ENCODE measurements at regions not wholly inside any gene's neighbourhood (a gene's known extent, or its start where the extent isn't known, plus 50 kb on each side); places are given as distances from the start of the nearest gene placed in this dataset.
A peak's percentile ranks its signal among the peaks of the same experiment; 100 is the strongest.
"Not testable (repeated sequence)": the region's sequence is repeated elsewhere in the genome, so short reads cannot be mapped to it uniquely, and the experiment has no call there.

DNA sequence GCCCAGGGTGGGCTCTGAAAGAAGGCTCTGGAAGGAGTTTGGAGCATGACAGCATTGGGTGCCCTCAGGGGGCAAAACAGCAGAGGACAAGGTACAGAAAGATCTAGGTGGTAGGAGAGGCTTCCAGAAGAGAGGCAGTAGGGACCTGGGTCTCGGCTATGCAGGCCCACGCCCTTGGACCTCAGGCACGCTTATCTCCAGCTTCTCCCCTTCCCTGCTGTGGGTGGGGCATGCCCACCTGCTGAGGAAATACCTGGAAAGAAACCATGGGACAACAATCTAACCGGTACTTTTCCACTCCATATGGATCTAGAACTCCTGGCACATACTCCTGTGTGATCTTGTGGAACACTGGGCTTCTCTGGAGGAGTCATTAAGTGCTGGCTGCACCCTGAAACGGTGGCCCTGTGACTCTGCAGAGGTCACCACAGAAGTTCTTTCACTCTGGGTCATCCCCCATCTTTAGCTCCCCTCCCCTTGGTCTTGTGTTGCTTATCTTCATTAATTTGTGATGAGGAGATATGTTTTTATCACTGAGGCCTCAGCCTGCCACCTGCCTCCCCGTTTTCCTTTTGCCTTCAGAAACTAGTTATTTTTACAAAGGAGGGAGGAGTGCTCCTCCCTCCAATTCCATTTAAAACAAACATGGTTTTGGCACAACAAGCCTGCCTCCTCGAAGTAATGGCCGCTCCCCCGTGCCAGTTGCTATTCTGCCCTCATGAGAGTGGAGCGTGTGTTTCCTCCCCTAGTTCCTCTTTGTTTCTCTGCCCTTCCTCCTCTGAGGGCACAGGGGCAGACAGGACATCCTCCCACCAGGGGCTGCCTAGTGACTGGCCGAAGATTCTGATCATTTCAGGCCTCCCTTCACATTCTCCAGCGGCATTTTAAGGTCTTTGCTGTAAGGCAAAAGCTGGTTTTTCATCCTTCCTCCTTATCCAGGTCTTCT, 78.0 kb upstream of the ATP5PO start:
- peak; percentile 76 for DNase-seq (ENCODE audit: low read depth)

- not testable (repeated sequence) for DNase-seq (ENCODE audit: low read depth)
Observed at GRCh38 chr21:33992412-33992811, 76.8 kb upstream of the ATP5PO start.

- DNase-seq (ENCODE audit: low read depth) = no peak
Observed at GRCh38 chr21:33991133-33991532, 75.5 kb upstream of the ATP5PO start.

DNA sequence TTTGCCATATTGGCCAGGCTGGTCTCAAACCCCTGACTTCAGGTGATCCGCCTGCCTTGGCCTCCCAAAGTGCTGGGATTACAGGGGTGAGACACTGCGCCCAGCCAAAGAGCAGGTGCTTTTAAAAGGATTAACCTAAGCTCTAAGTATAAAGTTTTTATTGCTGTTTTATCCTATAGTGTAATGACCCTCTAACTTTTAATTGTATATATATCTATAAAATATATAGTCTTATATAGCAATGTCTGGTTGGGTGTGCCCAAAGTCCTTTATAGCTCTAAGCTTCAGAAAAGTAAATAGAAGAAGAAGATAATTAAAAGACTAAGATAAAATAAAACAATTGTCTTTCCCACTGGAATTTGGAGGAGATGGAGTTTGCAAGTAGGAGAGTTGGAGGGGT, 73.8 kb upstream of the ATP5PO start:
- no peak for DNase-seq (ENCODE audit: low read depth)

- DNase-seq (ENCODE audit: low read depth) = no peak
Observed at GRCh38 chr21:33988237-33989017, 72.8 kb upstream of the ATP5PO start.

GRCh38 chr21:33987461-33987860, 71.9 kb upstream of the ATP5PO start:
- DNase-seq (ENCODE audit: low read depth) = no peak

- DNase-seq (ENCODE audit: low read depth) = no peak
Observed at GRCh38 chr21:33985117-33986050, 69.8 kb upstream of the ATP5PO start.

- DNase-seq (ENCODE audit: low read depth) = no peak
Observed at GRCh38 chr21:33984021-33984481, 68.4 kb upstream of the ATP5PO start.

DNA sequence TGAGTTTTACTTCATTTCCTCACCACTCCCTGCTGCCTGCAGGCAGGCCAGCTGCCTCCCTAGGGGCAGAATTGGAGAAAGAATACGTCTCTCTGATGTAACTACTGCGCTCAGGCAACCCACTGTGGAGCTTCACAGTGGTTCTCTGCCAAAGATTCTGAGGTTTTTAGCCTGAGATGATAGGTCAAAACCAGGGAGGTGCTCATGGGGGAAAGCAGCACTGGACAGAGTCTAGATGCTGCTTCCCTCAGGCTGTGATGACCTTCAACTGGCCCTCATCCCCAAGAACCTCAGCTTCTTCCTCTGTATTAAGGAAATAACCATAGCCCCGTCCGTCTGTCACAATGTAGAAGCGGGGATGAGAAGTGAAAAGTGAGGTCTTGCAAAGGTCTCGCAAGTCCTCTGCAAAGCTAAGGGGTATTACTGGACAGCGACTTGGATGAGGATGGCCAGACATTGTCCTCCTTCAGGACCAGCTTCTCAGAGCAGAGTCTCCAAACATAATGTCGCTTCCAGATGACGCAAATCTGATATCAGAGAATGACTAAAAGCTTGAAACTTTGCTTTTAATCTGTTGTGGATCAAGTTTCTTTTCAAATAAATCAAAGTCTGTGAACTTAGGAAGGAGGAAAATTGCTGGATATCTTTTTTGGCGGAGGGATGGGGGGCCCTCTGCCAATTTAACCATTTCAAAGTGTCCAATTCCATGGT, 65.9 kb upstream of the ATP5PO start:
- DNase-seq (ENCODE audit: low read depth) = no peak

DNA sequence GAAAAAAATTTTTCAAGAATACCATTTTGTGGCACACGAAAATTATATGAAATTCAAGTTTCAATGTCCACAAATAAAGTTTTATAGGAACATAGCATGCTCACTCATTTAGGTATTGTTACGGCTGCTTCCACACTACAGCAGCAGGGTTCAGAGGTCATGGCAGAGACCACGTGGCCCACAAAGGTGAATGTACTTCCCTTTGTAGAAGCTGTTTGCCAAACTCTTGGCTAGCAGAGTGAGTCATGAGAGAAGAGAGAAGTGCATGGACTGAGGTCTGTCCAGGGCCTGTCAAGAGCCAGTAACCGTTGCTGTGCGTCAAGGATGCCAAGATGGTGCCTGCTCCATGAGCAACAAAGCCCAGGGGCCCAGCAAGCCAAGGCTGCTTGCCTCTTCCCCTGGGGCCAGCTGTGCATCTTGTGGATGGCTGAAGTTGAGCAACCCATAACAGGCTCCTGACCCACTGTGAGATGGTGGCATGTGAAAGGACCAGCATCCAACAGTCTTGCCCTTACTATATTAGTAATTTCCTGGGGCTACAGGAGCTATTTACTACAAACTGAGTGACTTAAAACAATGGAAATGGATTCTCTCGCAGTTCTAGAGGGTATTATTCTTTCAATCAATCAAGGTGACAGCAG, 64.8 kb upstream of the ATP5PO start:
- no peak for DNase-seq (ENCODE audit: low read depth)

DNA sequence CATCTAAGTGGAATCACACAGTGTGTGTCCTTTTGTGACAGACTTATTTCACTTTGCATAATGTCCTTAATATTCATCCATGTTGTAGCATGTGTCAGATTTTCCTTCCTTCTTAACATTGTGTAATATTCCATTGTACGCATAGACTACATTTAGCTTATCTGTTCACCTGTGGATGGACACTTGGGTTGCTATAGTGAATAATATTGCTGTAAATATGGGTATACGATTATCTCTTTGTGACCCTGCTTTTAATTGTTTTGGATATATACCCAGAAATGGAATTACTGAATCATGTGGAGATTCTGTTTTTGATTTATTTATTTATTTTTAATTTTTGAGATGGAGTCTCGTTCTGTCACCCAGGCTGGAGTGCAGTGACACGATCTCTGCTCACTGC, 63.0 kb upstream of the ATP5PO start:
- DNase-seq (ENCODE audit: low read depth) = no peak

DNA sequence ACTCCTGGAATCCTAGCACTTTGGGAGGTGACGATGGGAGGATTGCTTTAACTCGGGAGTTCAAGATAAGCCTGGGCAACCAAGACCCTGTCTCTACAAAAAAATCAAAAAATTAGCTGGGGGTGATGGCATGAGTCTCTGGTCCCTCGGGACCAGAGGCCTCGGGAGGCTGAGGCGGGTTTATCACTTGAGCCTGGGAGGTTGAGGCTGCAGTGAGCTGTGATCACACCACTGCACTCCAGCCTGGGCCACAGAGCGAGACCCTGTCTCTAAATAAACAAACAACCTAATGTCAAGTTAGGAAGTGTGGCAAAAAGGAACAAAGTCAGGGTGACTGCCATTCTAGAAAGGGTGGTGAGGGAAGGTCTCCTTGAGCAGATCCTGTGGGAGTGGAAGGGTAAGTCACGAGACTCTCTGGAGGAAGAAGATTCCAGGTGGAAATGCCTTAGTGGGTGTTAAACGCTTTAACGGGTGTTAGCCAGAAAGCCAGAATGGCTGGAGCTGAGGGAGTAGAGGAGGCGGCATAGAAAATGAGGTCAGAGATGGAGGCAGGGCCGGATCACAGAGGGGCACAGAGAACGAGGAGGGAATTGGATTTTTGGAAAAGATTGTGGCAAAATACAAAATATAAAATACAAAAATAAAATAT, 62.2 kb upstream of the ATP5PO start:
- no peak for DNase-seq (ENCODE audit: low read depth)

- no peak for DNase-seq (ENCODE audit: low read depth)
Observed at GRCh38 chr21:33977017-33977720, 61.6 kb upstream of the ATP5PO start.

DNA sequence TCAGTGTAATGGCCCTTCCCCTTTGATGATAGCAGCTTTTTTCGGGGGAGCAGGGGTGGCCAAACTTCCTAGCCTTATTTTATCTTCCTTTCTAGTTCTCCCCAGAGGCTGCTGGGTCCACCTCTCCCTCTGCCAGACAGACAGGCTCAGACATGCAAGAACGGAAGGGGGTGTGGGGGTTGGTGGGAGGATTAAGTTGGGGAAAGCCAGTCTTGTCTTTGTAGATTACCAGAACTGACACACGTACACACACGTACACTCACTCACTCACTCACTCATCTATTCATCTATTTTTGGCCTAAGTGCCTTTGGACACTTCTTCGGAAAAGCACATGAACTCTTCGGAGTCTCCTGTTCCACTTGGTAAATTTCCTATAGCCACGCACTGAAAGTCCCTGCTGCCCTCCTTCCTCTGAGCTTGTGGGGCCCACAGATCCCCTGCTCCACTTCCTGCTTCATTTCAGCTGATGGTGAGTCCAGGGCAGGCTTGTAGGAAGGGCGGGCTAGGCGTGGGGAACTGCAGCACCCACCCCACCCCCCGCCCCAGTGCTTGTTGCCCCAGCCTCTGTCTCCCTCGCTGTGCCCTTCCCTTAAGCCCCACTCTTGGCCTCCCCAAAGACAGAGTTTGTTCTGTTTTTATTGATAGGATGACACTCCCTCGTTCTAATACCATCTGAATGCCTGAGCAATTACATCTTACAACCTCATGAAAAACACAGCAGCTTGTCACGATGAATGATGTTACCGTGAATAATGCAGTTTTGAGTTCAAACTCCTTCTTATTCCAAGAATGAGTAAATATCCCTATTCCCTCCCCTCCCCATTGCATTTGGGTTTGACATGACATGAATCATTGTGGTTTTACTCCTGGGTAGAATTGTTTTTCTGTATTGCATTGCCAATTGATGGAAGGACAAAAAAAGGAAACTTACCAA, 60.7 kb upstream of the ATP5PO start:
- peak; percentile 96 for DNase-seq (ENCODE audit: low read depth)

DNA sequence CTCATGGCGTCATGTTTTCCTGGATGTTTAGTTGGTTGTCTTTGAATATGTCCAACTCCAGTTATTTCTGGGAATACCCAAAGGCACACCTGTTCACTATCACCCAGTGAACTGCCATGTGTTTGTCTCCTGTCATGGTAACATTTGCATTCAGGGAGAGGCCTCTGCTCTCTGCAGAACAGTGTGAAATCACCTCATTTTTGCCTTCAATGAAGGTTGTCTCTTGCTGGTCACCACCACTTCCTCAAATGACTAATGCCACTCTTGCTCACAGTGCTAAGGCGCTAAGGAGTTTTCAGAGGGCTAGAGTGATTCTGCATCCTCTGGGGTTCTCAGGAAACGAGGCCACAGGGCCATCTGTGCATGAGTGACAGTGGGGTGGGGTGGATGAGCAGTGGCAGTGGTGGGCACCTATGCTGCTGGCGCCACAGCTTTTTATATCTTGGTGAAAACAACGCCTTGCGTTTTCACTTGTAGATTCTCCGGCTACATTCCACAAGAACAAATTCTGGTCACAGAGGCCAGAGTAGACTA, 60.0 kb upstream of the ATP5PO start:
- DNase-seq (ENCODE audit: low read depth) = peak; percentile 71

- DNase-seq (ENCODE audit: low read depth) = no peak
Observed at GRCh38 chr21:33974513-33975468, 59.2 kb upstream of the ATP5PO start.

- DNase-seq (ENCODE audit: low read depth) = no peak
Observed at GRCh38 chr21:33973268-33973667, 57.7 kb upstream of the ATP5PO start.
